ENCODE measurements at regions not wholly inside any gene's neighbourhood (a gene's known extent, or its start where the extent isn't known, plus 50 kb on each side); places are given as distances from the start of the nearest gene placed in this dataset.

- no peak for TF ChIP-seq POLR2A (IDR thresholded peaks at IDR 0.05)
- no peak for TF ChIP-seq CTCF (IDR thresholded peaks at IDR 0.05)
- H3K27me3 ChIP-seq: no peaks in the 10 kb centered on the region
- no peaks in the 10 kb centered on the region for H3K36me3 ChIP-seq
- no peaks in the 10 kb centered on the region for H3K4me1 ChIP-seq
- no peaks in the 10 kb centered on the region for H3K9me3 ChIP-seq
- no peak for DNase-seq
- no peak overlapping the region for H3K4me3 ChIP-seq
- no peak overlapping the region for H3K27ac ChIP-seq
These were observed 51.5 kb upstream of the NXPH2 start for GRCh38 chr2:138831691-138832090.

GRCh38 chr2:138831154-138831553, 51.0 kb upstream of the NXPH2 start:
- no peak for TF ChIP-seq POLR2A (IDR thresholded peaks at IDR 0.05)
- no peak for TF ChIP-seq CTCF (IDR thresholded peaks at IDR 0.05)
- no peaks in the 10 kb centered on the region for H3K9me3 ChIP-seq
- H3K4me3 ChIP-seq: no peak overlapping the region

GRCh38 chr2:138830547-138830946, 50.4 kb upstream of the NXPH2 start:
- H3K9me3 ChIP-seq: no peaks in the 10 kb centered on the region
- TF ChIP-seq CTCF (IDR thresholded peaks at IDR 0.05) (no peak), POLR2A (IDR thresholded peaks at IDR 0.05) (no peak)

More at GRCh38 chr2:138831154-138831553, 51.0 kb upstream of the NXPH2 start:
- no peak for DNase-seq
- Histone ChIP-seq H3K36me3 (no peaks in the 10 kb centered on the region), H3K27ac (no peak overlapping the region), H3K27me3 (no peaks in the 10 kb centered on the region), H3K4me1 (no peaks in the 10 kb centered on the region)

More at GRCh38 chr2:138830547-138830946, 50.4 kb upstream of the NXPH2 start:
- Histone ChIP-seq H3K27me3 (no peaks in the 10 kb centered on the region), H3K36me3 (no peaks in the 10 kb centered on the region), H3K4me3 (no peak overlapping the region), H3K4me1 (no peaks in the 10 kb centered on the region), H3K27ac (no peak overlapping the region)
- no peak for DNase-seq

Small RNA genes in the stretch of these regions (small RNA-seq; reads per million reads assigned to genes)
- gene RF00139: 0 reads per million in 2 donors
- gene RN7SKP286: 0 reads per million in 2 donors
